IPS-15b (cell line): ENCODE measurements at regions not wholly inside any gene's neighbourhood (a gene's known extent, or its start where the extent isn't known, plus 50 kb on each side); places are given as distances from the start of the nearest gene placed in this dataset.
"Not testable (repeated sequence)": the region's sequence is repeated elsewhere in the genome, so short reads cannot be mapped to it uniquely, and the experiment has no call there.

Experiments used
- H3K27me3 ChIP-seq: one replicate; pipeline ENCODE4 v1.6.1; 2013; ENCODE audit warnings: low read length; ENCODE audit not compliant: control insufficient read depth, insufficient read depth
- H3K36me3 ChIP-seq: one replicate; pipeline ENCODE4 v1.6.1; 2013; ENCODE audit warnings: low read length; ENCODE audit not compliant: control insufficient read depth, insufficient read depth
- H3K4me1 ChIP-seq: one replicate; pipeline ENCODE4 v1.6.1; 2013; ENCODE audit warnings: mild to moderate bottlenecking, low read length; ENCODE audit not compliant: control insufficient read depth, insufficient read depth
- H3K4me3 ChIP-seq: one replicate; pipeline ENCODE4 v1.5.1; 2013; ENCODE audit warnings: low read depth, low read length
- H3K9ac ChIP-seq: one replicate; pipeline ENCODE4 v1.6.1; 2013; ENCODE audit warnings: low read depth, mild to moderate bottlenecking, low read length
- H3K9me3 ChIP-seq: one replicate; pipeline ENCODE4 v1.6.1; 2013; ENCODE audit warnings: mild to moderate bottlenecking, low read length; ENCODE audit not compliant: control insufficient read depth, insufficient read depth

DNA sequence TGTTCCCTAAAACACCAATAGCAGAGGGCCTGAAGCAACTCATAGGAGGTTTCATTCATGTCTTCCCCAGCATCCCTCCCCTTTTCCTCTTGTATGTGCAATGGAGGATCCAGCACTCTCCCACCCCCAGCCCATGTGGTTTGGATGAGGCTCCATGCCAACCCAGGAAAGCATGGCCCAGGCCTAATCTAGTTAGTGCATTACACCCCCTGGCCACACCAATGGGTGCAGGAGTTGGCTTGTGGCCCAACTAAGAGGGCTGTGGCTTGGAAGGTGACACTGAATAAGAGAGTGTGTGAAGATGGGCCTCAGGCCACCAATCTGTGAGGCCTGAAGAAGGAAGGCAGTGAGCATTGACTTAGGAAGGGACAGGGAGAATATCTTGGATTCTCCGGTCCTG lies 70.8 kb upstream of the SMIM23 start:
- Histone ChIP-seq H3K9me3 (no peaks in the 10 kb centered on the region), H3K27me3 (no peaks in the 10 kb centered on the region), H3K36me3 (no peaks in the 10 kb centered on the region), H3K9ac (no peak overlapping the region), H3K4me1 (no peaks in the 10 kb centered on the region), H3K4me3 (no peak overlapping the region)

DNA sequence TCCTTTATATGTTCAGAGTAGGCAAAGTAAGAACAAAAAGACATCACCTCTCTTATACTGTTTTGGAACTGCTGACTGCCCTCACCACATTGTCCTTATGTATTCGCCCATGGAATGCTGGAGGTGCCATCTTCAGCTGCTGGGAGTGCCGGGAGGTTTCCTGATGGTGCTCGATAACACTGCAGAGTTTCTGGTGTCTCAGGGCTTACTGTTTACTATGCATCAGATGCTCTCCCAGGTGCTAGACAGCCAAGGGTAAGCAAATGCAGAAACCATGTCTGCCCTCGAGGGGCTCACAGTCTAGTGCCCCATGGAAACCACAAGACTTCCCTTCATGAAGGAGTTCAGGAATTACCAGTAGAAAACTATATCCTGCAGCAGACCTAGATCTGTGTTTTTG lies 70.1 kb upstream of the SMIM23 start:
- H3K27me3 ChIP-seq: no peaks in the 10 kb centered on the region
- no peaks in the 10 kb centered on the region for H3K36me3 ChIP-seq
- no peaks in the 10 kb centered on the region for H3K9me3 ChIP-seq
- no peaks in the 10 kb centered on the region for H3K4me1 ChIP-seq
- no peak overlapping the region for H3K4me3 ChIP-seq
- no peak overlapping the region for H3K9ac ChIP-seq

DNA sequence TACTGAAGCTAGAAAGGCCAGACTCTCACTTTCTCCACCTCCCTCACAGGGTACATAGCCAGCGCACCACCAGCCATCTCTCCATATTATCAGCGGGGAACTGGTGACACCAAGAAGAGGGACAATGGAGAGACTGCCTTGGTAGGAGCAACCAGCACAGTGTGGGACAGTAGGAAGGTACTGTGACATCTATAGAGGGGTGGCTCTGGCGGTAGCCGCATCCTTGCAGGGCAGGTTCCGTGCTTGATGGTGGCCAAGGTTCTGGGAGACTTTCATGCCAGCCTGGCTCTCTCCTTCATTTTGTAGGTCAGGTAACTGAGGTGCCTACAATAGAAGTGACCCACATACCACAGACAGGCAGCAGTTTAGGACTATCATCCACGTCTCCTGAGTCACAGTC lies 65.5 kb upstream of the SMIM23 start:
- Histone ChIP-seq H3K9me3 (no peaks in the 10 kb centered on the region), H3K4me3 (no peak overlapping the region), H3K27me3 (no peaks in the 10 kb centered on the region), H3K4me1 (no peaks in the 10 kb centered on the region), H3K36me3 (no peaks in the 10 kb centered on the region), H3K9ac (no peak overlapping the region)

DNA sequence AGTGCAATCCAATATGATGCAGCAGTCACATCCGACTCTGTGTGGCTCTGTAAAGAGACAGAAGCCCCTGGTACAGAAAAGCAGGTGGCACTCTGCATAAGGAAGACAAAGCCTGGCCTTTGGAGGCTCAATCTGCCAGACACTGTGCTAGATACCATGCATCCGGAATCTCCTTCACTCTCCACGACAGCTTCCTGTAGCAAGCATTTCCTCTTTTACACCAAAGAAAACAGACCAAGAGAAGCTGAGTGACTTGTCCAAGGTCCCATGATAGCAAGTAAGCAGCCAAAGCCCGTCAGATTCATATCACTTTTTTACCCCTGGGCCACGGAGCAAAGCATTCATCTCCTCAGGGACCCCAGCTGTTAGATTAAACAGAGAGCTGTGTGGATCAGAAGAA lies 64.2 kb upstream of the SMIM23 start:
- Histone ChIP-seq H3K36me3 (no peaks in the 10 kb centered on the region), H3K9ac (no peak overlapping the region), H3K27me3 (no peaks in the 10 kb centered on the region), H3K9me3 (no peaks in the 10 kb centered on the region), H3K4me1 (no peaks in the 10 kb centered on the region), H3K4me3 (no peak overlapping the region)

DNA sequence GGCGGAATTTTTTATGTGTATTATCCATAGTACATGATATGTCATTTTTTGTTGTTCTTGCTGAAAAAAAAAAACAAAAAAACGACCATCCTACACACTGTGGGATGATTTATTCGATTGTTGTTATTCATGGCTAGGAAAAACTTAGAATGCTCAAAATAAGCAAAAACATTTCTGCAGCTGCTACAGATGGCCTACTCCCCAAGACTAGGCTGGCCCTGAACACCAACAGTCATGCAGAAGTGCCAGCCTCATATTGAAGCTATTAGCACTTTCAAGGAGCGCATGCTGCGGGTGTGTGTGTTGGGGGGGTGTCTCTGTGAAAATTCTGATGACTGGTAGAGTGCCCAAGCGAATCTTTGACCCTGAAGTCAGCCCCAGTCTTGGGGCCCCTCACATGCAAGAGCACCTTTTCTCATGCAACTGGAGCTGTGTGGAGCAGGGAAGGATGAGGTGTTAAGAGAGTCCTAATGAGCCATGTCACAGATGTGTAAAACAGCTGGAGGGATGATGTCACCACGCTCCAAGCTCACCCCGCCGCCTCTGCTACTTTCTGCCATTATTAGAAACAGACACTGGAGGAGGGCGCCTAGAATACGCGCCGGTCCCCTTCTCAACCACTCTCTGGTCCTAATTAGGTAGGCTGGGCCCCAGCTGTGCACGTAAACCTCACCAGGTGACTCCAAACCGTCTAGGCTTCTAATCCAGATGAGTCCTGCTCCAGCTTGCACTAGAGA lies 61.0 kb upstream of the SMIM23 start:
- Histone ChIP-seq H3K9me3 (no peaks in the 10 kb centered on the region), H3K4me3 (no peak overlapping the region), H3K9ac (no peak overlapping the region), H3K4me1 (no peaks in the 10 kb centered on the region), H3K27me3 (no peaks in the 10 kb centered on the region), H3K36me3 (no peaks in the 10 kb centered on the region)

DNA sequence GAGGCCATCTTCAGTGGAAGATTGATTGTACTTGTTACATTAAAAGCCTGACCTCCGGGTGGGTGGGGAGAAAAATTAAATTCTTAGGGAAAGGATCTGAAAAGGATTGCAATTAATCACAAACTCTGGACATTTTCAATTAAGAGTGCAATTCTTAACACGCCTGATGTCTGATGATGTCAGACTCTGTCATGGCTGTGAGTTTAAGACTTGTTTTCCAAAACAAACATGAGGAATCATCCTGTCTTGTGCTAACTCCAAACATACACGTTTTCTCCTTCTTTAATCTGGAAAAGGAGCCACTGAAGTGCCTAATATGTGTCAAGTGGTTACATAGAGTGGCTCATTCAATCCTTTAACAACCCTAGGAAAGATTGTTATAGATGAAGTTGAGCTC lies 60.4 kb upstream of the SMIM23 start:
- H3K9me3 ChIP-seq: no peaks in the 10 kb centered on the region
- no peak overlapping the region for H3K4me3 ChIP-seq
- H3K36me3 ChIP-seq: no peaks in the 10 kb centered on the region
- H3K4me1 ChIP-seq: no peaks in the 10 kb centered on the region
- no peak overlapping the region for H3K9ac ChIP-seq
- H3K27me3 ChIP-seq: no peaks in the 10 kb centered on the region

DNA sequence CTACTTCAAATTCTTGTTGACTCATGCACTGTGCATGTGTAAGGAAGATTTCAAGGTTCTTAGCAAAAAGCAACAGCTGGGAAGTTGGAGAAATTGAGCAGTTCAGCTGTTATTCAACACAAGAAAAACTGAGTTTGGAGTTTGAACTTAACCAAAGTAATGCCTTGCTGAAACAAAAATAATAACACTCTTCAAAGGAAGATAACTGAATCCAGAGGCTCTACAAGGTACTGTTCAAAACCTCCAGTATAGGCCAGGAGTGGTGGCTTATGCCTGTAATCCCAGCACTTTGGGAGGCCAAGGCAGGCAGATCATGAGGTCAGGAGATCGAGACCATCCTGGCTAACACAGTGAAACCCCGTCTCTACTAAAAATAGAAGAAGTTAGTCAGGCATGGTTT lies 58.8 kb upstream of the SMIM23 start:
- not testable (repeated sequence) for H3K4me1 ChIP-seq, H3K9ac ChIP-seq, H3K27me3 ChIP-seq, H3K9me3 ChIP-seq, H3K36me3 ChIP-seq, H3K4me3 ChIP-seq

DNA sequence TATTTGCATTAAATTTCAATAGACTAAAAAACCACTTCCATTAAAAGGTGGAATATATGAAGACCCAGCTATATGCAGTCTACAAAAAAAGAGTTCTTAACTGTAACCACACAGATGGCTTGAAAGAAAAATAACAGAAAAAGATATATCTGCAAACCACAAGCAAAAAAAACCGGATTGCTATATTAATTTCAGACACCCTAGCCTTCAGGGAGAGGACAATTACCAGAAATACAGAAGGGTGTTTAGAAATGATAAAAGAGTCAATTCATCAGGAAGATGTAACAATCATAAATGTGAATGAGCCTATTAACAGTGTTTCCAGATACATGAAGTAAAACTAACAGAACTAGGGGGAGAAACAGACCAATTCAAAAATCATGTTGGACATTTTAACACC lies 56.9 kb upstream of the SMIM23 start:
- H3K36me3 ChIP-seq: no peaks in the 10 kb centered on the region
- no peak overlapping the region for H3K9ac ChIP-seq
- H3K27me3 ChIP-seq: no peaks in the 10 kb centered on the region
- H3K9me3 ChIP-seq: no peaks in the 10 kb centered on the region
- H3K4me1 ChIP-seq: no peaks in the 10 kb centered on the region
- no peak overlapping the region for H3K4me3 ChIP-seq
